Stomach smooth muscle (tissue), 2 donors: ENCODE measurements at regions not wholly inside any gene's neighbourhood (a gene's known extent, or its start where the extent isn't known, plus 50 kb on each side); places are given as distances from the start of the nearest gene placed in this dataset.

Experiments used
- H3K27ac ChIP-seq: one replicate; pipeline ENCODE4 v1.7.0; 2013; ENCODE audit warnings: mild to moderate bottlenecking, low read length, inconsistent platforms
- H3K27me3 ChIP-seq, 2 donors: one replicate each; pipeline ENCODE4 v1.7.0; 2013; ENCODE audit warnings: low read length in 2 of 2; ENCODE audit not compliant: insufficient read depth in 2 of 2, control insufficient read depth in 1 of 2
- H3K36me3 ChIP-seq, 2 donors: one replicate each; pipeline ENCODE4 v1.7.0; 2013; ENCODE audit warnings: low read length in 2 of 2; ENCODE audit not compliant: control insufficient read depth in 2 of 2, insufficient read depth in 2 of 2
- H3K4me1 ChIP-seq: one replicate; pipeline ENCODE4 v1.7.0; 2013; ENCODE audit warnings: low read length; ENCODE audit not compliant: control insufficient read depth, insufficient read depth
- H3K4me3 ChIP-seq, 2 donors: one replicate each; pipeline ENCODE4 v1.7.0; 2013; ENCODE audit warnings: low read length in 2 of 2
- H3K9ac ChIP-seq, 2 donors: one replicate each; pipeline ENCODE4 v1.7.0; 2013; ENCODE audit warnings: low read length in 2 of 2, mild to moderate bottlenecking in 1 of 2
- H3K9me3 ChIP-seq, 2 donors: one replicate each; pipeline ENCODE4 v1.7.0; 2013; ENCODE audit warnings: low read length in 2 of 2; ENCODE audit not compliant: control insufficient read depth in 2 of 2
- donor health status: healthy.
- donor health status: Pancreatic carcinoma.

DNA sequence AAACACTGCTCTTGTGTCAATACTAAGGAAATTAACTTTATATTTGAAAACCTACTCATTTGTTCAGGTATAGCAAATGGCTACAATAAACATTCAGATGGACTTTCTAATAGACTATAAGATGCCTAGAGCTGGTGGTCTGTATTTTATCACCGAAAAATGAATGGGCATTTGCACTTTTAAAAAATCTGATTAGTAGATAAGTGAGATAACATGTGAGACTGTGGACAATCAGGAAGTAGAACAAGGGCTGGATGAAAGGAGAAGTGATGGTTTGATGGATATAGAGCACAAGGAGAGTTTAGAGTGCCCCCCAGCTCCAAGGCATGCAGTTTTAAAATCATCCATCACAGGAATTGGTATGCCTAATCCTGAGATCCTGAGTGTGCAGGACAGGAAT is 308.4 kb upstream of the RARB start:
- no peak overlapping the region for H3K27ac ChIP-seq
- no peaks in the 10 kb centered on the region for H3K4me1 ChIP-seq
- H3K9ac ChIP-seq: no peak overlapping the region
- no peaks in the 10 kb centered on the region for H3K27me3 ChIP-seq
- H3K4me3 ChIP-seq: no peak overlapping the region
- no peaks in the 10 kb centered on the region for H3K36me3 ChIP-seq
- no peaks in the 10 kb centered on the region for H3K9me3 ChIP-seq

DNA sequence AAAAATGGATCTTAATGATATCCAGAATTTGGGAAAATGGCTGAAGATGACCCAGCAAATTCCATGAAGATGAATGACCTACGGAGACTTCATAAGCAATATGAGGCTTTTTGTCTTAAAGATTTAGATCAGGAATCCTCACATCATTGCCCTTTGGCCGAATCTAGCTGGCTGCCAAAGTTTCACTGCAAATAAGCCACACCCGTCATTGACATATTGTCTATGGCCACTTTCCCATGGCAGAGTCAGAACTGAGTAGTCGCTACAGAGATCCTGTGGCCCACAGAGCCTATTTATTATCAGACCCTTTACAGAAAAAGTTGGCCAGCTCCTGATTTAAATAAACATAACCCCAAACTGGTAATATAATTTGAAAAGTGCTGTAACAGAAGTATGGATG is 307.4 kb upstream of the RARB start:
- Histone ChIP-seq H3K27ac (no peak overlapping the region), H3K9ac (no peak overlapping the region), H3K36me3 (no peaks in the 10 kb centered on the region), H3K27me3 (no peaks in the 10 kb centered on the region), H3K9me3 (no peaks in the 10 kb centered on the region), H3K4me3 (no peak overlapping the region), H3K4me1 (no peaks in the 10 kb centered on the region)

DNA sequence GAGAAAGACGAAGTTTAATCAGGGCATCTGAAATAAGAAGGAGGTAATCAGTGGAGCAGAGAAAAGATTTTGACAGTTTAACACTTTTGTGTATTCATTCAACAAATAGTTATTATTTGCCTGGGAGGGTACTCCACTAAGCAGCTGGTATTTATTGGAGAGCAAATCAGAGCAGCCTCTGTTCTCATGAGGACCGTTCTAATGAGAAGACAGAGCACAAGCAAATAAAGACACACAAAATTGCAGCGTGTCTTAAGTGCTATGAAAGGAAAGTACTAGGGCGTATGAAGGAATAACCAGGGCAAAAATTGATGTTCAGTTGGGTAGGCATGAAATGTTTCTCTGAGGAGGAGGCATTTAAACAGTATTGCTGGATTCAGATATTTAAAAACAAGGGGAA is 302.9 kb upstream of the RARB start:
- Histone ChIP-seq H3K4me3 (no peak overlapping the region), H3K9ac (no peak overlapping the region), H3K4me1 (no peaks in the 10 kb centered on the region), H3K9me3 (peaks cover 4 to 8% of the 10 kb centered on the region in 2 donors), H3K27ac (no peak overlapping the region), H3K36me3 (no peaks in the 10 kb centered on the region), H3K27me3 (no peaks in the 10 kb centered on the region)

DNA sequence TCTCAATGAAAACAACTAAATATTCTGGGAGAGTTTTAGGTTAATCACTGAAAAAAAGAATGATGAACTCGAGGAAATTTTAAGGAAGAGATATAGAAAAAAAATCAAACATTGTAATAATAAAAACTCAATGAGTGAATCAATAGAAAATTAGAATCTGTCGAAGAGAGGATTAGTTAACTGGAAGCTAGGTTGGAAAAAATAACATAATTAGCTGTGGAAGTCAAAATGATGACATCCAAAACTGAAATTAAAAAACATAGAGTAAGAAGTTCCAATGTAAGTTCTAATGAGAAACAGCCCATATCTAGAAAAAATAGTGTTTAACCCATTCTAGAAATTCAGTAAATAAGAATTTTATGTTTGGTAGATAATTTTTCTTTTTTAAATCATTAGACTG is 299.3 kb upstream of the RARB start:
- no peak overlapping the region for H3K27ac ChIP-seq
- H3K9ac ChIP-seq: no peak overlapping the region
- no peaks in the 10 kb centered on the region for H3K36me3 ChIP-seq
- no peaks in the 10 kb centered on the region for H3K4me1 ChIP-seq
- no peaks in the 10 kb centered on the region for H3K27me3 ChIP-seq
- H3K4me3 ChIP-seq: no peak overlapping the region
- peaks cover 4 to 8% of the 10 kb centered on the region in 2 donors for H3K9me3 ChIP-seq

DNA sequence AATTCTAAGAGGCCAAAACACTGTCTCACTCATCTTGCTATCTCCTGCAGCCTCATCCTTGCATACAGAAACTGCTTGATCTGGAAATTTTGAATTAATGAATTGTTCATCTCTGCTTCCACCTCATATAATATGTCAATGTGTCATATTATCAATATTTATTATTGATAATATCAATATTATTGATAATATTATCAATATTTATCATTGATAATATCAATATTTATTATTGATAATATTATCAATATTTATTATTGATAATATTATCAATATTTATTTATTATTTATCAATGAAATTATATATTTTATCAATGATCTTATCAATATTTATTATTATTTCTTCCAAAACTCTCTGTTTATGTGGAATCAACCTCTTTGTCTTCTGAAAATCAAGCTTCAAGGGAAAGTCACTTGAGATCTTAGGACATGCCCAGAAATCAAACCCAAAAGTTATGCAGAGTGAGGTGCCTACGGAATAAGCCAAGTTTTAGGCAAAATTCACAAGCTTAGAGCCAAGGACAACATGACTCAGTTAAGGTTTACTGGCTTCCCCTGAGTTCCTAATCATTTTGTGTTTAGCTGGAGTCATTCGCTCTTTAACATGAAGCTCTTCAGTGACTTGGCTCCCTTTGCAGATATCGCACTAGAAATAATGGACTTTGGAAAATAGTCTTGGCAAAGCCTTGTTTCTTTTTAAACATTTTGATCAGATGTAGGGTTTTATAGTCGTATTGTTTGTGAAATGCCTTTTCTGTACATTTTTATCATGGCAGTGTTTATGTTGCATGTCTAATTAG is 297.1 kb upstream of the RARB start:
- Histone ChIP-seq H3K27ac (no peak overlapping the region), H3K9ac (no peak overlapping the region), H3K4me3 (no peak overlapping the region)

DNA sequence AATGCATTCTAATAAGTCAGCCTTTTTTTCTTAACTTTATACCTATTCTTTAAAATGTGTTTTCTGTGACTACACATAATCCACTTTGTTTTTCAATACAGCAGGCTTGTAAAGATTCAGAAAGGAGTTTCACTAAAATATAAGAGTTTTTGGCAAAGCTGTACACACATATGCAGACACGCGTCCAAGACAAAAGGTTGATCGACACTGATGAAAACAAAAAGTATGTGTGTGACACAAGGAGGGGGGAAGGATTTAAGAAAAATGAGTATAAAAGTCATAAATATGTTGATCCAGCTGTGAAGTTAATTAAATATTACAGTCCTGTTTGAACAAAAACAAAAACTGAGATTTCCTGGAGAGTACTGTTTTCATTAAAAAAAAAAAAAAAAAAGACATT is 294.5 kb upstream of the RARB start:
- Histone ChIP-seq H3K27me3 (no peaks in the 10 kb centered on the region), H3K27ac (no peak overlapping the region), H3K36me3 (no peaks in the 10 kb centered on the region), H3K4me3 (no peak overlapping the region), H3K9ac (no peak overlapping the region), H3K4me1 (no peaks in the 10 kb centered on the region), H3K9me3 (no peaks in the 10 kb centered on the region)

More for the DNA sequence above, 297.1 kb upstream of the RARB start:
- Histone ChIP-seq H3K9me3 (peaks cover 4 to 8% of the 10 kb centered on the region in 2 donors), H3K27me3 (no peaks in the 10 kb centered on the region), H3K4me1 (no peaks in the 10 kb centered on the region), H3K36me3 (no peaks in the 10 kb centered on the region)

DNA sequence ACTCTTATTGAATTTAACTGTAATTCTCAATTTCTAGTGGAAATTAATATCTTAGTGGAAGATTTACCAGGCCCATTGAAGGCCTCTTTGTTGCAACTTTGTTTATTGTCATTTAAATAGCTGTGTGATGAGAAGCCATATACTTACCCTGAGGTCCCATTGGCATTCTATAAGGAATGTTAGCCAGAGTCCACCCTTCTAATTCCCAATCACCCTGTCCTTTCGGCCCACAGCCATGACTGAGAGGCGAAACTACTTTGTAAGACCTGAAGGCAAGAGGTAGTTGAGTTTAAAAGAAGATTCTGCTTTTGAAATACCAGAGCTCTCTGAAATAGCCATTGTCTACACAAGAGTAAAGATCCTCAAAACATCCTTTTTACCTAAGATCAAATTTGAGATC is 290.5 kb upstream of the RARB start:
- Histone ChIP-seq H3K36me3 (no peaks in the 10 kb centered on the region), H3K27me3 (no peaks in the 10 kb centered on the region), H3K9me3 (no peaks in the 10 kb centered on the region)

DNA sequence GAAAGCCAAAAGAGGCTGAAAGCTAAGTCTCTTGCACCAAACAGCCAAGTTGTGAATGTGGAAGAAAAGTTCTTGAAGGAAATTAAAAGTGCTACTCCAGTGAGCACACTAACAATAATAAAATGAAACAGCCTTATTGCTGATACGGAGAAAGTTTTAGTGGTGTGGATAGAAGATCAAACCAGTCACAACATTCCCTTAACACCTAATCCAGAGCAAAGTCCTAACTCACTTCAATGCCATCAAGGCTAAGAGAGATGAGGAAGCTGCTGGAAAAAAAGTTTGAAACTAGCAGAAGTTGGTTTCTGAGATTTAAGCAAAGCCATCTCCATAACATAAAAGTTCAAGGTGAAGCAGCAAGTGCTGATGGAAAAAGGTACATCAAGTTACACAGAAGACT is 288.8 kb upstream of the RARB start:
- Histone ChIP-seq H3K9me3 (no peaks in the 10 kb centered on the region), H3K4me3 (no peak overlapping the region), H3K4me1 (no peaks in the 10 kb centered on the region), H3K27me3 (no peaks in the 10 kb centered on the region), H3K36me3 (no peaks in the 10 kb centered on the region), H3K9ac (no peak overlapping the region), H3K27ac (no peak overlapping the region)

More for the DNA sequence above, 290.5 kb upstream of the RARB start:
- Histone ChIP-seq H3K9ac (no peak overlapping the region), H3K27ac (no peak overlapping the region), H3K4me1 (no peaks in the 10 kb centered on the region), H3K4me3 (no peak overlapping the region)

DNA sequence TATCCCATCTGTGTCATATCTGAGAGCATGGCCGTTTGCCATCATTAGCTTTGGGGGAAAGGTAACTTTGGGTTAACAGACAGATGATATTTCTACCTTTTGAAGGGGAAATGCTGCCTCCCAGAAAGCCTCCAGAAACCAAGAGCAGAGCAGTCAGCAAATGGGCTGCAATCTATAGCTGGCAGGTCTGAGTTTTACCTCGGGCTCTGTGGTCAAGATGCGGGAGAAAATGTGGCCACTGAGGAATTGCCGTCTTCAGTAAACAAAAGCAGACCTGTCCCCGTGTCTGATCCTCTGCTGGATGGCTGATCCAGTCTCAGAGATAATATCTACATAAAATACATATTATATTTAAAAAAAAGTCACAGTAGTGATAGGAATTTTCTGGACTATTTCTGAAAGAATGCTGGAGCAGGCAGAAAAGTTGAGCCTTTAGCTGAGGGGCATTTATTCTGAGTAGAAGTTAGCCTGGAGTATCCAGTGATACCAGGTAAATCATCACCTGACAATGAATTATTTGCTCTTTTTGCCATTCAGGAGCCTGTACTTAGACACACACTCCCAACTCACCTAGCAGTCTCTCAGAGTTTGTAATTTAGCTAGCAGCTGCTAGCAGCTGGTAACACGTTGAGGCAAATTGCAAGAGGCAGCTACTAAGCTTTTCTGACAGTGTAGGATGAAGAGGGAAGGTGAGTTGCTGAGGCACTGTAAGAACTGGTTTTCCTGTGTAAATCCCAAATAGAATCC is 285.3 kb upstream of the RARB start:
- no peaks in the 10 kb centered on the region for H3K9me3 ChIP-seq
- no peaks in the 10 kb centered on the region for H3K36me3 ChIP-seq
- no peak overlapping the region for H3K9ac ChIP-seq
- H3K4me1 ChIP-seq: no peaks in the 10 kb centered on the region
- H3K27ac ChIP-seq: no peak overlapping the region
- no peaks in the 10 kb centered on the region for H3K27me3 ChIP-seq
- no peak overlapping the region for H3K4me3 ChIP-seq

DNA sequence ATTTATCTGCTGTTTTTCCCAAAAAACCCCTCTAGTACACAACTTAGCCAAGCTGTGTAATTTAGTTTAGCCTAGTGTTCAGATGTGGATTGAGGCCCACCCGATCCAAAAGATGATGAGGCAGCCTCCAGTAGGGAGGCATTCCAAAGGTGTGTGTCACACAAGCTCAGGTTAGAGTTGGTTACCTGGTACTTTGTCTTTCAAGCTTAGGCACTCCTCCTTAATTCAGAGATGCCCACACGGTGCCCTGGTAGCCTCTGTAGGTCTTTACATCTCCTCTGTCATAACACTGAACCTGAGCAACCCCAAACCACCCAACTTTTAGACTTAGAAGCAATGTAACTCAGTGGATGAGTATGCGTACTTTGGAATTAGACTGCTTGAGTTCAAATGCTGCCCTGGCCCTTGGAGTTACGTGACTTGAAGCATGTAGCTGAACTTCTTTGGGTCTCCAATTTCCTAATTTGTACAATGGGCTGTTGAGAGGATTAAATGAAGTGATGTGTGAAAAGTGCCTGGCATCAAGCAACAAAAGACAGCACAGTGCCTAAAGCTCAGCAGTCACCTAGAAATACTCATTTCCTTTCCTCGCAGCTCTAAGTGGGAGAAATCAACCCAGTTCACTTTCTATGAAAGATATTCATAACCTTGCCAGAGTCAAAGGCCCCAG is 284.6 kb upstream of the RARB start:
- H3K9ac ChIP-seq: no peak overlapping the region

More for the DNA sequence above, 284.6 kb upstream of the RARB start:
- H3K4me1 ChIP-seq: no peaks in the 10 kb centered on the region
- H3K27me3 ChIP-seq: no peaks in the 10 kb centered on the region
- no peaks in the 10 kb centered on the region for H3K36me3 ChIP-seq
- H3K9me3 ChIP-seq: no peaks in the 10 kb centered on the region
- no peak overlapping the region for H3K4me3 ChIP-seq
- H3K27ac ChIP-seq: no peak overlapping the region
